IPS DF 19.7 (cell line): ENCODE measurements at regions not wholly inside any gene's neighbourhood (a gene's known extent, or its start where the extent isn't known, plus 50 kb on each side); places are given as distances from the start of the nearest gene placed in this dataset.
"Not testable (repeated sequence)": the region's sequence is repeated elsewhere in the genome, so short reads cannot be mapped to it uniquely, and the experiment has no call there.

Source experiments
- DNase-seq: peaks from one replicate; pipeline ENCODE4 v3.0.0-alpha.2; 2013; ENCODE audit warnings: low read depth, low spot score

DNA sequence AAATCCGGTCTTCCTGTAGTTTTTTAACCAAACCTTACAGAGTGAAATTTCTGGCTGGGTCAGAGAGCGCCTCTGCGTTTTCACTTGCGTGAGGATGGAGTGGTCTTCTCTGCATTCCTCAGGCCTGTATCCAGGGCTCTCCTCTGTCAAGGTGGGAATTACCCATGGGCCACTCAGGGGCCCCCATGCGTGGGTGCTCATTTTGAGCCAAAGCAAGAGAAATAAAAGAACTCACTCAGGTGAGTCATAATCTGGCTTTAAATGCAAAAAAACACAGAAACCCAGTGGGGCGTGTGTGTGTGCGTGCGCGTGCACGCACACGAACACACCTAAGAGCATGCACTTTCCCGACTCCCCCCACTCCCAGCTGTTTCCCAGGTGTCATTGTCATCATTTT, 104.0 kb upstream of the PWP1 start:
- no peak for DNase-seq

DNA sequence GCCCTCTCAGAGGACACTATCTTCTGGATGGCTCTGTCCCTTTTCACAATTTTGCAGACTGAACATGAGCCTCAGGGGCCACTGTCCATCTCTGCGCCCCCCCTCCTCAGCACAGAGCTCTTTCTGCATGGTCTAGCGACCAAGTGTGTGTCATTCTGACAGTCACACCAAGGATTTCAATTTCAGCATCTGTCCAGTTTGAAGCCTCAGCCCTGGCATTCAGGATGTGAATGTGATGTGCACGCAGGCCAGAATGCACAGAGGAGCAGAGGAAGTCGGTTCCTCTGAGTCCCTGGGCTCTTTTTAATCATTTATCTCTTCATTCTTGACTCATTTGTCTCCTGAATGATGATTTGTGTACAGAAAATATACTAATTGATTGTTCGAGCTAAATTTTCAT, 102.0 kb upstream of the PWP1 start:
- no peak for DNase-seq

DNA sequence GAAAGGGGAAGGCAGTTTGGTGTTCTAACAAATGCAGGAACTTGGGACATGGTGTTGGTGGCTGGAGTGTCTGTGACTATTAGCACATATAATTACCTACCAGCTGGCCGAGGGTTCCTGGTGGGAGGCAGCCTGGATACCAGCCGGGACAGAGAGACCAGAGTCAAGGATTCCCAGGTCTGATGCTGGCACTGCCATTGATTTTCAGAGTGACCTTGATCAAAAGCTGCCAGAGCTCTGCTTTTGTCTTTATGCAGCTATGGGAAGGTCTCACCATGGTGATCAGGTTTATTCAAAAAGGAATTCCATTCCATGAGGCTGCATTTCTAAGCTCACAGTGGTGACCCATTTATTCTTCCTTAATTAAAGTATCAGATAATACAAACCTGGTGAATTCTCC, 101.0 kb upstream of the PWP1 start:
- DNase-seq, result no peak

DNA sequence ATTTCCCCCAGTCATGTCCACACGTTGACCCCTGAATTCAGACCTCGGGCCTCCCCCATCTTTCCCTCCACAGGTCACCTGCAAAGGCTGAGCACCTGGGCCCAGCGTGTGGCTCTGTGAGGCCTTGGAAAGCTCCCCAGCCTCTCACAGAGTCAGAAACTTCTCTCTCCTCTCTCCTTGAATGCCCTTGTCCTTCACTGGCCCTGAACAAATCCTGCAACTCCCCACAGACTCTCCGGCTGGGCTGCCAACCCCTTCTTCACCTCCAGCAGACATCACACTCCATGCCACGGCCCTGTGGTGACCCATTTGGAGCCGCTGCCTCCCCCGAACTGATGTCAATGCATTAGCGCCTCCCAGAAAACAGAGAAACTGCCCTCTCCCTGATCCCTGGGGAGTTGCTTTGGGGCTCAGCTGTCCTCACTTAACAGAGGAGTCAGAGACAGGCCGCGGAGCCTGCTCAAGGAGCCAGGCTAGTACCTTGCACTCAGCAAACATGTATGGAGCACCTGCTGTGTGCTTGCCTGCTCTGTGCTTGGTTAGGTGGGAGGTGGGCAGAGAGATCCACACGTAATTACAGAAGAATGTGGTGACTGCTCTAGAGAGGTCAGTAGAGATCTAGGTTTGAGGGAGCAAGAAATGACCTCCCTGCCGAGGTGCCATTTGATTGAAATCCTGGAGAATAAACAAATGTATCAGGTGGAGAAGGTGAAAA, 99.2 kb upstream of the PWP1 start:
- no peak for DNase-seq

DNA sequence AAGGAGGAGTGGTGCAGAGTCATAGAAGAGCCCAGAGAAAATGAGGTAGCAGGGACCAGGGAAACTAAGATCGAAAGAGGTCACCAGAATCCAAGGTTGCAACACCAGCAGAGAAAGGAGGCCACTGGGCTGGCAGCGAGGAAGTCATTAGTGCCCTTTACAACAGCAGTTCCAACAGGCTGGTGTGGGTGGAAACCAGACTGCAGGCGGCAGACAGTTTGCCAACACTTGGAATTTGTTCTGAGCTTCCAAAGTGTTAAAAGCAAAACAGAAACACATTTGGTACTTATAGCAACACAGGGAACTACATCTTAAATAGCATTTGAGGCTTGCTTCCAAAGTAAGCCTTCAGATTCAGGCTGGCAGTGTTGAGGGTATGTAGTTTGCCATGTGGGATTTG, 95.2 kb upstream of the PWP1 start:
- no peak for DNase-seq

DNA sequence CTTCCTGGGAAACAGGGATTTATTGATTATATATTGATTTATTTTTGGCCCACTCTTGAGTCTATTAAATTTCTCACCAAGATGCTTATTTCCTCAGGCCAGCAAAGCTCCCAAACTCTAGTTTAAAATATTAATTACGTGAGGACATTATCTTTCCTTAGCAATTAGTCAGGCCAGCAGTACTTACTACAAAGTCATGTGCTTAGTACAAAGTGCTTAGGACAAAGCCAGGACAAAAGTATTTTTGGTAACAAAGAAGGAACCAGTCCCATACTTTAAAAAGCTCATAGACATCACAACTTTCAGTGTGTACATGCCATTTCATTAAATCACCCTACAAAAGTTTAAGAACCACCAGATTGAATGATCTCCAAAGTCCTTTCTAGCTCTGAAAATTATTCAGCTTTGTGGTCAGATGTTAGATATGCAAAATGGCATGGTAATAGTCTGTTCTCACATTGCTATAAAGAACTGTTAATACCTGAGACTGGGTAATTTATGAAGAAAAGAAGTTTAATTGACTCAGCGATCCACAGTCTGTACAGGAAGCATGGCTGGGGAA, 94.7 kb upstream of the PWP1 start:
- no peak for DNase-seq

DNA sequence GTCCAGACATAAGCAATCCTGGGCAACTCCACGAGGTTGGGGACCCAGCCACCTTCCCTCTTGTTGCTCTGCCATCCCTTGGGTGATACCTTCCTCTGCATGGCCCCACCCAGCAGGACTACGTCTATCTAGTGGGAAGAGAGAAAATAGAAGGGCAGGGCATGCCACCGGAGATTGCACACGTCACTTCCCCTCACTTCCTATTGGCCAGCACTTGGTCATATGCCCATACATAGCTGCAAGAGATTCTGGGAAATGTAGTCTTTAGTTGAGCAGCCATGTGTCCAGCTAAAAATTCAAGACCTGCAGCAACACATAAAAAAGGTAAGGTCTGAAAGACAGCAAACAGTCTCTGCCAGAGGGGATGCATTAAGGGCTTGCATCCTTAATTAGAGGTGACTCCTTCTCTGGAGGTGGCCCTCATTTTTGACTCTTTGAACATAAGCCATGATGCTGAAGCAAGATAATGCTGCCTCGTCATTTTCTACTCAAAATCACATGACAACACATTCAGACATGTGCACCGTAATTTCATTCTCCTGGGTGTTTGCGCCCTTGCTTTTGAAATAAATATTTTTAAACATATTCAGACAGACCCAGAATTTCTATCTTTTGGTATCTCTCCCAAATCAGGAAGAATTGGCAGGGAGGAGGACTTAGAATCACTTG, 91.8 kb upstream of the PWP1 start:
- DNase-seq, result no peak

DNA sequence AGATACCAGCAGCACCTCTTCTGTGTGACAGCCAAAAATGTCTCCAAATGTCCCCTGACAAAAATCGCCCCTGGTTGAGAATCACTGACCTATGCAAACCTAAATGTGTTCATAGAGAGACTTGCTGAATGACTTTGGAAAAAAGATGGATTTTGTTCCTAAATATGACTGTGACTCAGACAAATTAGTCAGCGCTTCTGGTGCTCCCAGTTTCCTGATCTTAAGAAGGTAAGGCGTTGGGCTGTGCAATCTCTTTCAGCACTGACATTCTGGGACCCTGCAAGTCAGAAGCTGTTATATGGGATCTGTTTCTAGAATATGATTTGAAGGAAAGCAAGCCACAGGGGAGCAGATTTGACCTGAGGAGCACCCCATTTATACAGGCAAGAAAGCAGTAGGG, 90.6 kb upstream of the PWP1 start:
- no peak for DNase-seq

DNA sequence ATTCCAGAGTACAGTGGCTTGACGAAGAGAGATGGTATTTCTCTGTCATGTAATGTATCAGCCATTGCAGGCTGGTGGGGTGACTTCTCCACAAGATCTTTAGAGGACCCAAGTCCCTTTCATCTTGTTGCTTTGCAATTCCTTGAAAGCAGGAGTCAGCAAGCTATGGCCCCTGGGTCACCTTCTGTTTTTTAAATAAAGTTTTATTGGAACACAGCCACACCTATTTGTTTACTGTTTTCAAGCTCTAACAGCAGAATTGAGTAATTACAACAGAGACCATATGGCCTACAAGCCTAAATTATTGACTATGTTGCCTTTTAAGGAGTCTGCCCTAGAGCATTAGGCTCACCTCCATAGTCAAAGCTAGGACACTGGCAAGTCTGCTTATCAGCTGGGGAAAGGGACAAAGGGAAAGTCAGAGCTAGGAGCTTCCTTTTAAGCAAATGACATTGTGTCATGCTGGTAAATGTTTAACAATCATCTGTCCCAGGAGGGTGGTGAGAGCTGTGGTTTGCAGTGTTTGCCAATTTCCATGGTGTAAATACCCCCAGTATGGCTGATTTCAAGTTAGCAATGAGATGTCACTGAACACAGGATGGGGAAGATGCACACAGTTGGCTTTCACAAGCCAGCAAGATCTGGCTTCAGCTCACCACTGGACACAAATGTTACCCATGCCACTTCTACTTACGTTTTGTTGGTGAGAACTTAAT, 87.7 kb upstream of the PWP1 start:
- no peak for DNase-seq

DNA sequence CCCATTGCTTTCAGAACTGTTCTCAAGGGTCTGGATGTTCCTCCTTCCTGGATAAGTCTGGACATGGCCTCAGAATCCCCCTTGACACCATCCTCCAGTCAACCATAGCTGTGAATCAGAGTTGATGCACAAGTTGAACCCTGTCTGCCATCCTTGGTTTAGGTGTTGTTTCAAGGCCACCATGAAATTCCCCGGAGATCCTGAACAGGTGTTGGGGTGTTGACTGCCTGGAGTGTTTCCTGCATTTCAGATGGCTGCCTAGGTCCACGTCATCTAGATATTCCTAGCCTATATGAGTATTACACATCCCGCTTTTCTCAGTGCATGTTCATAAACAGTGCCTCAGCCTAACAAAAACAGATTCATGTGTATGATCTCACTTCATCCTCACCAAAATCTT, 86.7 kb upstream of the PWP1 start:
- DNase-seq, result no peak

DNA sequence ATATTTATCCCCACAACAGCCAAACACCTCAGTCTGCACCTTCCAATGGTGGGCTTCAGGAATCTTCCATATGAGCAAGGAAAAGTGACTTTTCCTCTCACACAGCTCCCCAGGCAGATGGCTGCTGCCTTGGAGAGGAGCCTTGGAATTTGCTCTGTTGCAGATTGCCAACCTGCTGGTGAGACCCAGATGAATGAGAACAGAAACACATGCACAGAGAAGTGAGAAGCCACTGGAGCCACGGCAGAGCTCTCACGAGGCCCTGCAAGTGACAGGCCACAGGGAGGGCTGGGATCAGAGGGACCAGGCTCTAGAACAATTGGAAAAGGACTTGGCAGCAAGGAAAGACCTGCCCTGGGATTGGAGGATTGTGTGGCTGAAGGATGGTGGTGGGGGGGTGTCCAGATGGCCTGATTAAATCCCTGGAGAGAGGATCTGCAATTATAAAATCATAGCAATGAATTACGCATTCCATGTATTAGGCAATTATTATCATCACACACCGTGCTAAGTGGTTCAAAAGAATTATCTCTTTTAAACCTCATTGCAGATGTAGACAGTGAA, 84.9 kb upstream of the PWP1 start:
- DNase-seq, result no peak

DNA sequence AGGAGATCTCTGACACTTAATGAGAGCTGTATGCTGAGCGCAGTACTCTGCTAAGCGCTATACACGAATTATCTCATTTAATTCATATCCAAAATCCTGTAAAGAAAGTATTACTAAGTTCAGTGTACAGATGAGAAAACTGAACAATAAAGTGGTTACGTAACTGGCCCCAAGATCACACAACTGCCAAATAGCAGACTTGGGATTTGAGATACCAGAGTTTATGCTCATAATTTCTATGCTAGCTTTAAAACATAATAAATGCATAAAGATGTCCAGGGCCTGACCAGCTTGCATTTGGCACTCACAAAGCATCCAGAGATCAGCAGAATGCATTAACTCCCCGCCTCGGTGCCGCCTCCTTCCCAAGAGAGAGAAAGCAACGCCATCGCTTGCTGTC, 83.2 kb upstream of the PWP1 start:
- DNase-seq, result no peak

DNA sequence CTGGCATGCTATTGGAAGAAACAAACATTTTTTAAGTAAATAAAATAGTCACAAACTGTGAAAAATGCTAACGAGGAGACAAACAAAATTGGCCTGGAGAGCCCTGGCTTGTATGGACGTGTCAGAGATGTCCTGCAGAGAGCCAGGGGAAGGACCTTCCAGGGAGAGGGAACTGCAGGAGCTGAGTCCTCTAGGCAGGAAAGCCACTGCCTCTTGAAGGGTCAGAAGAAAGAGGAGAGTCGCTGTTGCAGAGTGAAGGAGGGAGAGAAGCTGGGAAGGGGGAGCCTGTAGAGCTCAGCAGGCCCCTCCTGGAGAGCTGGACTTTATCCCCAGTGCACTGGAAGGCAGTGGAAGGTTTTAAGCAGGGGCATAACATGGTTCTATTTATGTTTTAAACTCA, 80.3 kb upstream of the PWP1 start:
- no peak for DNase-seq

DNA sequence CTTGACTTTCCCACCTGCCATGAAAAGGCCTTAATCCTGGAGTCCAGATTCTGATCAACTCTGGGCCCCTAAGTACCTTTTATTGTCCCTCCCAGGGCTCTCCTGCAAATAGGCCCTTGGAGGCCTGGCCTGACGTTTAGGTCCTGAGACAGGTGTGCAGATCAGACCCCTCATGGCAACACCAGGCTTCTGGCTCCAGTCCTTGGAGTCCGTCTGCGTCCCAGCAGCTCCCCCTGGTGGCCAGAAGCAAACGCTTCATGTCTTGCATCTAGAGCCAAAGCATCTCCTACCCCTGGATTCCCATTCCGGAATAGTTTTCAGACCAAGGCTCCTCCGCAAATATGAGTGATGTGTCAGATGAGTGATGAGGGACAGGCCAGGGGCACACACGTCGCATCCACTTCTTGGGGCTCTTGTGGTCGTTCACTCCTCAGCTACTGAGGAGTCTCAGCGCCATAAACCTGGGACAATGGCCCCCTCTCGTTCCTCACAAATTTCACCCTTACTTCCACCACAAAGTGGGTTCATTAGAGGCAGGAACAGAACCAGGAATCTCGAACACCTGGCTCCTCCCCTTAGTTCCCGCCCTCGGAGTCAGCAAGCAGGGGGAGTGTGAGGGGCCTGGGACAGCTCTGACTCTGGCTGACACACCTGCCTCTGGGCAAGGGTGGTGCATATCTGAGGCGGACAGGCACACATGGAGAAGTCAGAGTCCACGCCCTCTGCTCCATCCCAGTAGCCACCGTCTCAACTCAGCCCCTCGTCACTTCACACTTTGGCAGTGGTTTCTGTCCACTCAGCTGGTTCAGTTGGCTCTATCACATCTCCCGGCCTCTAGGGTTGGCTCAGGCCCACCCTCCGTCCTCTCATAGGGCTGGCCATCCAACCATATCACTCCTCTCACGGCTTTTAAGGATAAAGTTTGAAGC, 77.9 kb upstream of the PWP1 start:
- no peak for DNase-seq

DNA sequence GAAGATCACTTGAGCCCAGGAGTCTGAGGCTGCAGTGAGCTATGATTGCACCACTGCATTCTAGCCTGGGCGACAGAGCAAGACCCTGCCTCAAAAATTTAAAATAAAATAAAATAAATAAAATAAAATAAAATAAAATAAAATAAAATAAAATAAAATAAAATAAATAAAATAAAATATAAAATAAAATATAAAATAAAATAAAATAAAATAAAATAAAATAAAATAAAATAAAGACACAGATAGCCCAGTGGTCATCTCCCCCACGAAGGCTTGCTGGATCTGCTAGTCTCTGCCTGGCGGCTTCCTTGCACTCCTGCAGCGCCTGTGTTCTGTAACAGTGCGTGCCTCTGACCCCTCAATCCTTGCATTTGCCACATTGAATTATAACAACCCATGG, 76.8 kb upstream of the PWP1 start:
- not testable (repeated sequence) for DNase-seq

DNA sequence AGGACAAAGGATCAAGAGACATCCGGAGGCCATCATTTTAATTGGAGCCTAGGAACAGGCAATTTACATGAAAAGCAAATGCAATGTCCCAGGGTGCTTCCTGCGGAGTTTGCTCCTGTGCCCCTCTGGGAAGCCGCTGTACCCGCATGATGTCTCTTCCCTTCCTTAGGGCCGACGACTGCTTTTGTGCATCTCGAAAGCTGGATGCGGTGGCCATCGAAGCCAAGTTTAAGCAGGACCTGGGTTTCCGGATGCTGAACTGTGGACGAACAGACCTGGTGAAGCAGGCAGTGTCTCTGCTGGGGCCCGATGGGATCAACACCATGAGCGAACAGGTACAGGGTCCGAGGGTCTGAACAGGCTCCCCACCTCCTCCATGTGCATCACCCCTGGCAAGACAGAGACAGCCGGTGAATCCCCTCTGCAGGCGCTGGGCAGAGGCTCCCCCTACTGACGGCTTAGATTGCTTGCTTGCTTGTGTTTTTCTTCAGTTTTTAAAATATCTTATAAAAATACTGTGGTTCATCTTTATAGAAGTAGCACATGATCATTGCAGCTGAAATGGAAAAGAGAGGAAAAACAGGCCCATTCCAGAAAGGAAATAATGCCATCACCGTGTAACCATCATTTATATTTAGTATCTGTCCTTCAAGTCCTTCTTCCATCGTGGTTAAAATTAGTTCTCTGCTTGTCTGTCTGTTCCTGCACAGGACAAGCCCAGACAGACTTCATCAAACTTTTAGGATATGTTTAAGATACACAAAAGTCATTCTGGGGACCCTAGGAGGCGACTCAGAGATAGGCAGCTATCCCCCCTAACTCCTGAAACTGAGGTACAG, 75.4 kb upstream of the PWP1 start:
- DNase-seq, result no peak

DNA sequence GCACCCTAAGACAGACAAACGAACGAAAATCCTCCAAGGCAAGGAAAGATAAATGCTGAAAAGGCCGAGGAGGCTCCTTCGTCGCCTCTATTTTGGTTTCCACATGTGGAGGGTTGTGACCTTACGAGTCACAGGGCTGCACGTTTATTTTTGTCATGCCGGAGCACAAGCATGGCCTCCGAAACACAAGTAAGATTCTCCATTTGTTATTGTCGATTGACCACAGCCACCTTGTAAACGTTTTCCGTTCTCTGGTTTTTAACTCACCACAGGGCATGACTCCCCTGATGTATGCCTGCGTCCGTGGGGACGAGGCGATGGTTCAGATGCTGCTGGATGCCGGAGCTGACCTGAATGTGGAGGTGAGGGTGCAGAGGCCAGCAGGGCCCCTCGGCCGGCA, 73.1 kb upstream of the PWP1 start:
- no peak for DNase-seq

DNA sequence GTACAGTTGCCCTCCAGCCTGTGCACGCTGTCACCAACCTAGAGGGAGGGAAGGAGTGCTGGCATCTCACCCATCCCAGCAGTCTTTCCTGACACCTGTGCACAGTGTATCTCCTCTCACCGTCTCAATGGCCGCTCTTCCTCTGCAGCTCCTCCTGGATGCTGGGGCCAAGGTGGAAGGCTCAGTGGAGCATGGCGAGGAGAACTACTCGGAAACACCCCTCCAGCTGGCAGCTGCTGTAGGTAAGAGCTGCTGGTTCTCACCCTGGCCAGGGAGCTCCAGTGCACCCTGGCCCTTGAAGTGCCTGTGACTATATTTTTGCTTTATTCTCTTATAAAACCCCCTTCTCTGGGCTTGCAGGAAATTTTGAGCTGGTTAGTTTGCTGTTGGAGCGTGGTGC, 68.7 kb upstream of the PWP1 start:
- DNase-seq, result no peak

DNA sequence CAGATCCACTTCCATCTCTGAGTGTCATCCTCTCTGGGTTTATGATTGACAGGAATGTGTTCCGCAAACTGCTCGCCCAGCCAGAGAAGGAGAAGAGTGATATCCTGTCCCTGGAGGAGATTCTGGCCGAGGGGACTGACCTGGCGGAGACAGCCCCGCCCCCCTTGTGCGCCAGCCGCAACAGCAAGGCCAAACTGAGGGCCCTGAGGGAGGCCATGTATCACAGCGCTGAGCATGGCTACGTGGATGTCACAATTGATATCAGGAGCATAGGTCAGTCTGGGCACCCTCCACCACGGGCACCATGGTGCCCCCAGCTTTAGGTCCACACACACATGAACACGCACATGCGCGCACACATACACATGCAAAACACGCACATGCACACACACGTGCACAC, 67.5 kb upstream of the PWP1 start:
- no peak for DNase-seq

DNA sequence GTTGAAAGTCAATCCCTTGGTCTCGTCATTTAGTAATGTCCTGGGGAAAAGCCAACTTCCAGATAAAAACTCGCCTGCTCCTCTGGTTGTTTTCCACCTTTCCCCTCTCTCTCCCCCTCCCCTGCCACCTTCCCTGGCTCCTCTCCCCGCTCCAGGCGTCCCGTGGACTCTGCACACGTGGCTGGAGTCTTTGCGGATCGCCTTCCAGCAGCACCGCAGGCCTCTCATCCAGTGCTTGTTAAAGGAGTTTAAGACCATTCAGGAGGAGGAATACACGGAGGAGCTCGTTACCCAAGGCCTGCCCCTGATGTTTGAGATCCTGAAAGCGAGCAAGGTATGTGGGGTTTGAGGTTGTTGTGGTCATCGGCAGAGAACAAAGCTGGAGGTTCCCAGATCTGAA, 65.8 kb upstream of the PWP1 start:
- no peak for DNase-seq
